H1 (cell line): ENCODE measurements at regions not wholly inside any gene's neighbourhood (a gene's known extent, or its start where the extent isn't known, plus 50 kb on each side); places are given as distances from the start of the nearest gene placed in this dataset.

Experiments used
- CTCF ChIA-PET: fragments of 300-600 bp; sonication (Branson Sonifier 250); formaldehyde crosslinking; loops from one replicate; lab custom pipeline; 2021; ENCODE audit not compliant: partially characterized antibody; lab: Charles Lee
- POLR2A ChIA-PET: fragments of 300-600 bp; sonication (Branson Sonifier 250); formaldehyde crosslinking; loops from one replicate; lab custom pipeline; 2021; ENCODE audit warnings: inconsistent platforms; ENCODE audit not compliant: partially characterized antibody; lab: Charles Lee
- DNase-seq, 2 experiments: peaks; one replicate each; pipeline versions ENCODE4 v3.0.0 to v3.0.0-alpha.2; 2010 to 2022; ENCODE audit warnings: low spot score in 2 of 2, low read depth in 1 of 2, mixed read lengths in 1 of 2
- FAIRE-seq: peaks from 2 replicates; lab custom pipeline; 2011; peaks lifted over from hg19 to GRCh38; lab: Jason Lieb, UNC
- H2AFZ ChIP-seq: 2 replicates; pipeline ENCODE4 v1.8.1; 2012; ENCODE audit warnings: low read length, inconsistent platforms
- H2AK5ac ChIP-seq: 2 replicates; pipeline ENCODE4 v1.6.1; 2013; ENCODE audit warnings: low read depth, low read length
- H2BK120ac ChIP-seq: replicated peaks from 2 replicates; pipeline ENCODE3; 2013; ENCODE audit warnings: low read depth, low read length, inconsistent platforms
- H2BK12ac ChIP-seq: 2 replicates; pipeline ENCODE4 v1.6.1; 2013; ENCODE audit warnings: low read depth, low read length
- H2BK15ac ChIP-seq: 2 replicates; pipeline ENCODE4 v1.6.1; 2013; ENCODE audit warnings: low read length
- H2BK20ac ChIP-seq: 2 replicates; pipeline ENCODE4 v1.6.1; 2013; ENCODE audit warnings: low read length
- H2BK5ac ChIP-seq: 2 replicates; pipeline ENCODE4 v1.6.1; 2013; ENCODE audit warnings: low read depth, low read length
- H3K14ac ChIP-seq: 2 replicates; pipeline ENCODE4 v1.6.1; 2013; ENCODE audit warnings: inconsistent platforms; ENCODE audit not compliant: insufficient read length
- H3K18ac ChIP-seq: 2 replicates; pipeline ENCODE4 v1.6.1; 2013; ENCODE audit warnings: low read length; ENCODE audit errors: extremely low read depth
- H3K23ac ChIP-seq: 2 replicates; pipeline ENCODE4 v1.6.1; 2013; ENCODE audit warnings: inconsistent platforms; ENCODE audit not compliant: insufficient read length
- H3K23me2 ChIP-seq: 2 replicates; pipeline ENCODE4 v1.6.1; 2013; ENCODE audit warnings: low read depth, low read length
- H3K27ac ChIP-seq: 2 replicates; pipeline ENCODE4 v1.6.1; 2011; ENCODE audit warnings: low read depth, low read length, inconsistent platforms
- H3K27me3 ChIP-seq, 4 experiments: replicated peaks in 1 of 4; 1 replicate in 1 of 4; 2 replicates in 3 of 4; pipeline versions ENCODE4 v1.6.1 to v1.8.1; 2011 to 2013; ENCODE audit warnings: low read length in 3 of 4, mild to moderate bottlenecking in 3 of 4, inconsistent platforms in 2 of 4, mixed read lengths in 2 of 4, moderate library complexity in 1 of 4; ENCODE audit not compliant: control insufficient read depth in 3 of 4, insufficient read depth in 3 of 4; ENCODE audit errors: extremely low read depth in 1 of 4
- H3K36me3 ChIP-seq, 4 experiments: 2 replicates each; pipeline versions ENCODE4 v1.6.1 to v1.8.1; 2011 to 2013; ENCODE audit warnings: mild to moderate bottlenecking in 4 of 4, low read length in 3 of 4, moderate library complexity in 2 of 4, control low read depth in 1 of 4, inconsistent platforms in 1 of 4; ENCODE audit not compliant: insufficient read depth in 4 of 4, control insufficient read depth in 2 of 4
- H3K4ac ChIP-seq: replicated peaks from 2 replicates; pipeline ENCODE3; 2013; ENCODE audit warnings: low read length, low read depth, mixed read lengths, inconsistent platforms; ENCODE audit not compliant: insufficient read length
- H3K4me1 ChIP-seq, 4 experiments: replicated peaks in 1 of 4; 1 replicate in 1 of 4; 2 replicates in 3 of 4; pipeline versions ENCODE4 v1.6.1 to v1.8.1; 2011 to 2013; ENCODE audit warnings: low read length in 3 of 4, inconsistent platforms in 2 of 4, mixed read lengths in 1 of 4; ENCODE audit not compliant: insufficient read depth in 4 of 4, control insufficient read depth in 3 of 4
- H3K4me2 ChIP-seq, 2 experiments: 2 replicates each; pipeline versions ENCODE4 v1.6.1 to v1.8.1; 2011 to 2013; ENCODE audit warnings: low read depth in 2 of 2, low read length in 2 of 2, control low read depth in 1 of 2, inconsistent platforms in 1 of 2, mild to moderate bottlenecking in 1 of 2; ENCODE audit not compliant: insufficient read depth in 1 of 2
- H3K4me3 ChIP-seq, 4 experiments: fragments of 200-600, 300-600 bp in 1 of 4; sonication (generic), shearing (Covaris generic), sonication (Bioruptor Twin) in 1 of 4; 2 replicates each; pipeline versions ENCODE4 v1.5.1 to v1.8.1; 2011 to 2016; ENCODE audit warnings: low read length in 4 of 4, low read depth in 3 of 4, control low read depth in 2 of 4, inconsistent platforms in 2 of 4, mild to moderate bottlenecking in 2 of 4, mixed read lengths in 1 of 4, moderate library complexity in 1 of 4; ENCODE audit not compliant: insufficient read depth in 2 of 4; ENCODE audit errors: extremely low read depth in 1 of 4
- H3K56ac ChIP-seq: replicated peaks from 2 replicates; pipeline ENCODE3; 2013; ENCODE audit warnings: low read depth, mild to moderate bottlenecking, mixed read lengths, low read length, inconsistent platforms; ENCODE audit not compliant: insufficient read length
- H3K79me1 ChIP-seq: 2 replicates; pipeline ENCODE4 v1.6.1; 2013; ENCODE audit warnings: low read depth, low read length, control low read depth
- H3K79me2 ChIP-seq, 2 experiments: 2 replicates each; pipeline versions ENCODE4 v1.6.1 to v1.8.1; 2012 to 2013; ENCODE audit warnings: low read length in 2 of 2, mild to moderate bottlenecking in 2 of 2, inconsistent platforms in 1 of 2; ENCODE audit not compliant: insufficient read depth in 2 of 2, control insufficient read depth in 1 of 2
- H3K9ac ChIP-seq, 4 experiments: replicated peaks in 1 of 4; 1 replicate in 1 of 4; 2 replicates in 3 of 4; pipeline versions ENCODE4 v1.6.1 to v1.8.1; 2011 to 2013; ENCODE audit warnings: low read depth in 3 of 4, low read length in 3 of 4, control low read depth in 2 of 4, mild to moderate bottlenecking in 2 of 4, moderate library complexity in 2 of 4, inconsistent platforms in 1 of 4; ENCODE audit errors: extremely low read depth in 1 of 4
- H3K9me3 ChIP-seq, 2 experiments: 2 replicates each; pipeline versions ENCODE4 v1.6.1 to v1.8.1; 2012 to 2013; ENCODE audit warnings: mild to moderate bottlenecking in 2 of 2, moderate library complexity in 2 of 2, control low read depth in 1 of 2, inconsistent platforms in 1 of 2, low read depth in 1 of 2, low read length in 1 of 2, mixed read lengths in 1 of 2; ENCODE audit not compliant: insufficient read depth in 2 of 2
- H4K20me1 ChIP-seq, 2 experiments: replicated peaks in 1 of 2; 2 replicates each; pipeline versions ENCODE3 to v1.8.1; 2011 to 2013; ENCODE audit warnings: inconsistent platforms in 2 of 2, low read length in 2 of 2, mild to moderate bottlenecking in 1 of 2; ENCODE audit not compliant: insufficient read depth in 2 of 2, control insufficient read depth in 1 of 2
- H4K5ac ChIP-seq: 2 replicates; pipeline ENCODE4 v1.6.1; 2013; ENCODE audit warnings: low read length, low read depth, mixed read lengths, inconsistent platforms; ENCODE audit not compliant: insufficient read length
- H4K8ac ChIP-seq: 2 replicates; pipeline ENCODE4 v1.8.0; 2013; ENCODE audit warnings: mild to moderate bottlenecking, moderate library complexity, low read length, inconsistent platforms; ENCODE audit not compliant: insufficient read depth; ENCODE audit errors: extremely low read depth
- H4K91ac ChIP-seq: replicated peaks from 2 replicates; pipeline ENCODE3; 2013; ENCODE audit warnings: low read length, mixed read lengths, inconsistent platforms; ENCODE audit not compliant: insufficient read length
- BACH1 ChIP-seq: IDR thresholded peaks from 2 replicates; pipeline ENCODE4 v1.6.1; 2012; ENCODE audit warnings: low read length, improper control_type of control experiment
- BCL11A ChIP-seq, 2 experiments: IDR thresholded peaks; one replicate each; pipeline ENCODE4 v1.6.1; 2011; ENCODE audit warnings: low read depth in 2 of 2, low read length in 2 of 2, mild to moderate bottlenecking in 2 of 2
- CEBPB ChIP-seq: IDR thresholded peaks from 2 replicates; pipeline ENCODE4 v1.6.1; 2012; ENCODE audit warnings: low read depth, low read length
- CHD2 ChIP-seq: IDR thresholded peaks from 2 replicates; pipeline ENCODE4 v1.6.1; 2012; ENCODE audit warnings: low read length, improper control_type of control experiment
- EGR1 ChIP-seq: IDR thresholded peaks from 2 replicates; pipeline ENCODE4 v1.6.1; 2011; ENCODE audit warnings: low read depth, low read length, borderline replicate concordance
- EP300 ChIP-seq, 2 experiments: IDR thresholded peaks; 1 replicate in 1 of 2; 2 replicates in 1 of 2; pipeline ENCODE4 v1.6.1; 2011 to 2012; ENCODE audit warnings: low read depth in 2 of 2, low read length in 2 of 2, mild to moderate bottlenecking in 2 of 2, borderline replicate concordance in 1 of 2, inconsistent platforms in 1 of 2, moderate library complexity in 1 of 2
- GTF2F1 ChIP-seq: IDR thresholded peaks from 2 replicates; pipeline ENCODE4 v1.6.1; 2012; ENCODE audit warnings: low read depth, low read length, improper control_type of control experiment, borderline replicate concordance
- JUND ChIP-seq: IDR thresholded peaks from 2 replicates; pipeline ENCODE4 v1.6.1; 2011; ENCODE audit warnings: mild to moderate bottlenecking, improper control_type of control experiment, low read length
- KDM5A ChIP-seq: fragments of 200-600 bp; IDR thresholded peaks from 2 replicates; pipeline ENCODE4 v1.7.1; 2012; ENCODE audit warnings: mild to moderate bottlenecking, low read length, inconsistent platforms, mixed read lengths
- NRF1 ChIP-seq: IDR thresholded peaks from 2 replicates; pipeline ENCODE4 v1.6.1; 2011; ENCODE audit warnings: mild to moderate bottlenecking, low read depth, low read length, improper control_type of control experiment
- RBBP5 ChIP-seq: IDR thresholded peaks from 2 replicates; pipeline ENCODE4 v1.7.1; 2012; ENCODE audit warnings: low read depth, mild to moderate bottlenecking, inconsistent platforms, low read length, moderate library complexity, borderline replicate concordance
- RFX5 ChIP-seq: IDR thresholded peaks from 2 replicates; pipeline ENCODE4 v1.6.1; 2011; ENCODE audit warnings: low read depth, low read length, improper control_type of control experiment, borderline replicate concordance
- SIRT6 ChIP-seq: IDR thresholded peaks from one replicate; pipeline ENCODE4 v1.7.1; 2012; ENCODE audit warnings: low read length, inconsistent platforms
- SIX5 ChIP-seq: IDR thresholded peaks from 2 replicates; pipeline ENCODE4 v1.6.1; 2011; ENCODE audit warnings: mild to moderate bottlenecking, low read depth, low read length
- SP2 ChIP-seq: IDR thresholded peaks from 2 replicates; pipeline ENCODE4 v1.6.1; 2012; ENCODE audit warnings: mild to moderate bottlenecking, low read length, inconsistent platforms
- SUZ12 ChIP-seq: fragments of 200-600 bp; sonication (generic); IDR thresholded peaks from 2 replicates; pipeline ENCODE4 v1.6.1; 2012; ENCODE audit warnings: mild to moderate bottlenecking, inconsistent platforms, low read length, moderate library complexity, mixed read lengths
- TAF1 ChIP-seq: IDR thresholded peaks from 2 replicates; pipeline ENCODE4 v1.6.1; 2011; ENCODE audit warnings: mild to moderate bottlenecking, low read depth, low read length
- ZNF274 ChIP-seq: IDR thresholded peaks from 2 replicates; pipeline ENCODE4 v1.7.0; 2012; ENCODE audit warnings: low read length, borderline replicate concordance; ENCODE audit errors: extremely low read depth

GRCh38 chrX:122890729-122891128 is 293.3 kb upstream of the GRIA3 start:
- H2BK20ac ChIP-seq: no peak overlapping the region
- no peaks in the 10 kb centered on the region for H3K23me2 ChIP-seq
- no peaks in the 10 kb centered on the region for H3K4me1 ChIP-seq
- no peak overlapping the region for H2BK120ac ChIP-seq
- no peaks in the 10 kb centered on the region for H3K36me3 ChIP-seq
- H3K18ac ChIP-seq: no peak overlapping the region
- H3K79me2 ChIP-seq: no peaks in the 10 kb centered on the region
- no peak overlapping the region for H3K4ac ChIP-seq
- no peak overlapping the region for H3K9ac ChIP-seq
- H4K91ac ChIP-seq: no peak overlapping the region
- no peak overlapping the region for H2BK12ac ChIP-seq
- DNase-seq (no peak), FAIRE-seq (no peak)
- POLR2A ChIA-PET: no interaction called here
- no peak overlapping the region for H4K8ac ChIP-seq
- no peak overlapping the region for H3K4me3 ChIP-seq
- H3K14ac ChIP-seq: no peak overlapping the region
- no peak overlapping the region for H2BK15ac ChIP-seq
- no peak overlapping the region for H2AFZ ChIP-seq
- H3K9me3 ChIP-seq: no peaks in the 10 kb centered on the region
- no peak overlapping the region for H4K5ac ChIP-seq
- H2BK5ac ChIP-seq: no peak overlapping the region
- H3K56ac ChIP-seq: no peak overlapping the region
- H3K27me3 ChIP-seq: no peaks in the 10 kb centered on the region
- H4K20me1 ChIP-seq: no peaks in the 10 kb centered on the region
- H3K27ac ChIP-seq: no peak overlapping the region
- H2AK5ac ChIP-seq: no peak overlapping the region
- no peak overlapping the region for H3K23ac ChIP-seq
- CTCF ChIA-PET: no interaction called here
- H3K4me2 ChIP-seq: no peak overlapping the region
- H3K79me1 ChIP-seq: no peaks in the 10 kb centered on the region
- TF ChIP-seq TAF1: no peak
- TF ChIP-seq JUND: no peak
- no peak for TF ChIP-seq CEBPB
- no peak for TF ChIP-seq RFX5
- no peak for TF ChIP-seq RBBP5
- TF ChIP-seq KDM5A: no peak
- no peak for TF ChIP-seq BACH1
- TF ChIP-seq SIRT6: no peak
- no peak for TF ChIP-seq EGR1
- no peak for TF ChIP-seq SUZ12
- TF ChIP-seq NRF1: no peak
- no peak for TF ChIP-seq BCL11A (IDR thresholded peaks at IDR 0.05; ENCODE audit: low read depth in 2 of 2, low read length in 2 of 2)
- TF ChIP-seq SIX5: no peak
- no peak for TF ChIP-seq EP300 (IDR thresholded peaks at IDR 0.05; ENCODE audit: borderline replicate concordance in 1 of 2, low read depth in 2 of 2, low read length in 2 of 2)
- TF ChIP-seq ZNF274: no peak
- TF ChIP-seq GTF2F1: no peak
- TF ChIP-seq SP2: no peak
- no peak for TF ChIP-seq CHD2
